ENCODE measurements at regions not wholly inside any gene's neighbourhood (a gene's known extent, or its start where the extent isn't known, plus 50 kb on each side); places are given as distances from the start of the nearest gene placed in this dataset.

- Histone ChIP-seq H3K79me2 (ENCODE audit: control insufficient read depth, low read length) (no peaks in the 10 kb centered on the region), H3K36me3 (ENCODE audit: control insufficient read depth, low read length) (no peaks in the 10 kb centered on the region), H3K4me2 (ENCODE audit: low read length) (no peak overlapping the region), H3K4me1 (ENCODE audit: control insufficient read depth, low read length) (no peaks in the 10 kb centered on the region), H3K9me3 (ENCODE audit: control insufficient read depth, insufficient read depth, low read length) (no peaks in the 10 kb centered on the region), H3K4me3 (ENCODE audit: low read length) (no peak overlapping the region), H3K27me3 (ENCODE audit: control insufficient read depth, low read length) (no peaks in the 10 kb centered on the region), H4K20me1 (ENCODE audit: control insufficient read depth, insufficient read depth, low read depth, low read length) (no peaks in the 10 kb centered on the region), H3K9me2 (replicated peaks; ENCODE audit: control insufficient read depth, low read length) (no peaks in the 10 kb centered on the region), H3K27ac (ENCODE audit: low read depth, low read length) (no peak overlapping the region), H3F3A (ENCODE audit: control insufficient read depth, insufficient read depth) (no peaks in the 10 kb centered on the region)
- no peak for TF ChIP-seq EZH2phosphoT487 (IDR thresholded peaks at IDR 0.05; ENCODE audit: borderline replicate concordance, low read length)
- no peak for TF ChIP-seq CTCF (IDR thresholded peaks at IDR 0.05; ENCODE audit: low read depth, low read length, poor library complexity, severe bottlenecking)
Observed at GRCh38 chr13:55567721-55568625, 1572.7 kb upstream of the PRR20A start.

DNA sequence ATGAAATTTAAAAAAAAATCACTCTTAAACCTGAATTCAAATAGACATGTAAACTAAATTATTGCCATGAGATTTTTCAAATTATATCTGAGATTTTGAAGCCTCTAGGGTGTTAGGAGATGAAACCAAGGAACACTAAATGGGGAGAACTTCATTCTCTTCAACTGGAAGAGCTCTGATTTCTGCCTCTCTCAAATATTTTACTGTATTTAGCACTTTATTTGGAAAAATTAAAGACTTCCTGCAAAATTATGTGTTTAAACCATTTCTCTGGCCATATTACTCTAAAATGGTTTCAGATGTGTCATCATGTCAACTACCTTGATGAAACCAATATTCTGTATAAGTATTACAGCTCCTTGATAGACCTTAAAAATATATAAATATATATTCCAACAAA, 1571.6 kb upstream of the PRR20A start:
- Histone ChIP-seq H3K36me3 (ENCODE audit: control insufficient read depth, low read length) (no peaks in the 10 kb centered on the region), H3K4me3 (ENCODE audit: low read length) (no peak overlapping the region), H3K4me1 (ENCODE audit: control insufficient read depth, low read length) (no peaks in the 10 kb centered on the region), H3K9me2 (replicated peaks; ENCODE audit: control insufficient read depth, low read length) (no peaks in the 10 kb centered on the region), H3K79me2 (ENCODE audit: control insufficient read depth, low read length) (no peaks in the 10 kb centered on the region), H3K4me2 (ENCODE audit: low read length) (no peak overlapping the region), H3K9me3 (ENCODE audit: control insufficient read depth, insufficient read depth, low read length) (no peaks in the 10 kb centered on the region), H3K27me3 (ENCODE audit: control insufficient read depth, low read length) (no peaks in the 10 kb centered on the region), H3K27ac (ENCODE audit: low read depth, low read length) (no peak overlapping the region), H3F3A (ENCODE audit: control insufficient read depth, insufficient read depth) (no peaks in the 10 kb centered on the region), H4K20me1 (ENCODE audit: control insufficient read depth, insufficient read depth, low read depth, low read length) (no peaks in the 10 kb centered on the region)
- TF ChIP-seq CTCF (IDR thresholded peaks at IDR 0.05; ENCODE audit: low read depth, low read length, poor library complexity, severe bottlenecking), result no peak
- no peak for TF ChIP-seq EZH2phosphoT487 (IDR thresholded peaks at IDR 0.05; ENCODE audit: borderline replicate concordance, low read length)

DNA sequence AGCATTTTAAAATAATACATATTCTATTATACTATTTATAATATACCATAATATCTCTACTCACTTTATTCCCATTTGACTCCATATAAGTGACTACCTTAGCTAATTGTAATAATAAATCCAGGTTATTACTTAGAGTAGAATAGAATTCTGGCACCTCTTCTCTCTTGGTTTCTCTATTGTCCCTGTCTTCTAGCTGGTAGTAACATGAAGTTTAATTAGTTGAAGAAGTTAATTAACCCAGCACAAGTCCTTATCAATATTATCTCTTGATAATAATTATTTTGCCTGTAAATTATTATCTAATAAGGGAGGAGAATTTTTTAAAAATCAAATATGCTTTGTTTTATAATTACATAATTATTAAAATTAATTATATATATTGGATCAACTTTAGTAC, 1571.2 kb upstream of the PRR20A start:
- no peaks in the 10 kb centered on the region for H3F3A ChIP-seq (ENCODE audit: control insufficient read depth, insufficient read depth)
- no peak overlapping the region for H3K4me2 ChIP-seq (ENCODE audit: low read length)
- no peaks in the 10 kb centered on the region for H3K4me1 ChIP-seq (ENCODE audit: control insufficient read depth, low read length)
- H4K20me1 ChIP-seq (ENCODE audit: control insufficient read depth, insufficient read depth, low read depth, low read length), result no peaks in the 10 kb centered on the region
- no peaks in the 10 kb centered on the region for H3K27me3 ChIP-seq (ENCODE audit: control insufficient read depth, low read length)
- H3K9me2 ChIP-seq (replicated peaks; ENCODE audit: control insufficient read depth, low read length), result no peaks in the 10 kb centered on the region
- no peaks in the 10 kb centered on the region for H3K9me3 ChIP-seq (ENCODE audit: control insufficient read depth, insufficient read depth, low read length)
- H3K27ac ChIP-seq (ENCODE audit: low read depth, low read length), result no peak overlapping the region
- no peaks in the 10 kb centered on the region for H3K79me2 ChIP-seq (ENCODE audit: control insufficient read depth, low read length)
- no peak for TF ChIP-seq CTCF (IDR thresholded peaks at IDR 0.05; ENCODE audit: low read depth, low read length, poor library complexity, severe bottlenecking)
- H3K4me3 ChIP-seq (ENCODE audit: low read length), result no peak overlapping the region
- no peaks in the 10 kb centered on the region for H3K36me3 ChIP-seq (ENCODE audit: control insufficient read depth, low read length)
